GM12878 (cell line): ENCODE measurements at regions not wholly inside any gene's neighbourhood (a gene's known extent, or its start where the extent isn't known, plus 50 kb on each side); places are given as distances from the start of the nearest gene placed in this dataset.
A peak's percentile ranks its signal among the peaks of the same experiment; 100 is the strongest.
"Not testable (repeated sequence)": the region's sequence is repeated elsewhere in the genome, so short reads cannot be mapped to it uniquely, and the experiment has no call there.

Experiments
- ATAC-seq: fragments of 200-7000 bp; cut with Tn5 transposase; 3 replicates; pipeline ENCODE4 v1.9.1; 2020; ENCODE audit warnings: mild to moderate bottlenecking, moderate library complexity
- BruUV-seq: library from RNA; stranded (reverse); fragments of 400-500 nt; replicated peaks from 2 replicates; lab custom pipeline; 2021; lab: Mats Ljungman, UMichigan
- CTCF ChIA-PET: fragments of 300-600 bp; sonication (Branson Sonifier 250); formaldehyde crosslinking; extraction: SDS; loops from one replicate; lab custom pipeline; 2021; ENCODE audit warnings: inconsistent platforms; lab: Yijun Ruan, JAX
- POLR2A ChIA-PET: fragments of 350-600 bp; formaldehyde crosslinking; extraction: SDS; loops from one replicate; lab custom pipeline; 2021; ENCODE audit warnings: inconsistent platforms; lab: Charles Lee
- RAD21 ChIA-PET: fragments of 300-600 bp; sonication (Branson Sonifier 250); formaldehyde crosslinking; loops from one replicate; lab custom pipeline; 2023; ENCODE audit warnings: antibody characterized with exemption; ENCODE audit not compliant: unreplicated experiment; lab: Charles Lee
- SMC1A ChIA-PET: fragments of 300-600 bp; sonication (Branson Sonifier 250); formaldehyde crosslinking; loops from one replicate; lab custom pipeline; 2023; ENCODE audit not compliant: unreplicated experiment, uncharacterized antibody; lab: Charles Lee
- DNase-seq: peaks from one replicate; pipeline ENCODE4 v3.0.0-alpha.2; 2011; ENCODE audit warnings: low read depth, low spot score
- FAIRE-seq: peaks from 3 replicates; lab custom pipeline; 2011; peaks lifted over from hg19 to GRCh38; lab: Jason Lieb, UNC
- H2AFZ ChIP-seq: 2 replicates; pipeline ENCODE4 v1.6.0; 2011; ENCODE audit warnings: low read depth, low read length, control low read depth; ENCODE audit not compliant: control insufficient read depth
- H3K27ac ChIP-seq: 2 replicates; pipeline ENCODE4 v1.5.1; 2011; ENCODE audit warnings: control low read depth; ENCODE audit not compliant: control insufficient read depth, insufficient read depth
- H3K27me3 ChIP-seq, 2 experiments: replicated peaks in 1 of 2; 2 replicates each; pipeline versions ENCODE4 v1.6.0 to v1.6.1; 2011; ENCODE audit warnings: low read length in 1 of 2; ENCODE audit not compliant: control insufficient read depth in 2 of 2, insufficient read depth in 2 of 2
- H3K36me3 ChIP-seq, 2 experiments: 2 replicates each; pipeline ENCODE4 v1.5.1; 2011; ENCODE audit warnings: low read length in 1 of 2; ENCODE audit not compliant: control insufficient read depth in 2 of 2, insufficient read depth in 2 of 2
- H3K4me1 ChIP-seq: 2 replicates; pipeline ENCODE4 v1.6.1; 2011; ENCODE audit warnings: mild to moderate bottlenecking, low read length, moderate library complexity, mixed read lengths; ENCODE audit not compliant: control insufficient read depth, insufficient read depth
- H3K4me2 ChIP-seq: 2 replicates; pipeline ENCODE4 v1.6.0; 2011; ENCODE audit warnings: control low read depth; ENCODE audit not compliant: control insufficient read depth, insufficient read depth
- H3K4me3 ChIP-seq: fragments of 200-600 bp; sonication (generic); 2 replicates; pipeline ENCODE4 v1.5.1; 2016
- H3K79me2 ChIP-seq: 2 replicates; pipeline ENCODE4 v1.6.0; 2011; ENCODE audit warnings: low read length; ENCODE audit not compliant: control insufficient read depth, insufficient read depth
- H3K9ac ChIP-seq: 2 replicates; pipeline ENCODE4 v1.8.0; 2011; ENCODE audit warnings: low read length, control low read depth, mixed read lengths; ENCODE audit not compliant: control insufficient read depth, insufficient read depth
- H3K9me3 ChIP-seq: replicated peaks from 3 replicates; pipeline ENCODE4 v1.5.1; 2011; ENCODE audit warnings: mild to moderate bottlenecking, low read length; ENCODE audit not compliant: control insufficient read depth, insufficient read depth
- H4K20me1 ChIP-seq: 2 replicates; pipeline ENCODE4 v1.6.0; 2011; ENCODE audit not compliant: control insufficient read depth, insufficient read depth
- DPF2 ChIP-seq: fragments of 450-650 bp; IDR thresholded peaks from 2 replicates; pipeline ENCODE4 v1.6.1; 2017; ENCODE audit warnings: mild to moderate bottlenecking
- EED ChIP-seq: sonication (generic); IDR thresholded peaks from 2 replicates; pipeline ENCODE4 v1.6.1; 2016; ENCODE audit warnings: antibody characterized with exemption, low read depth
- EP300 ChIP-seq, 2 experiments: fragments of 150-350 bp in 1 of 2; IDR thresholded peaks; 2 replicates each; pipeline ENCODE4 v1.6.1; 2011 to 2012; ENCODE audit warnings: low read depth in 2 of 2, low read length in 2 of 2, borderline replicate concordance in 1 of 2, improper control_type of control experiment in 1 of 2, inconsistent platforms in 1 of 2; ENCODE audit not compliant: control insufficient read depth in 1 of 2
- IKZF2 ChIP-seq, 2 experiments: fragments of 450-650 bp; IDR thresholded peaks; 2 replicates each; pipeline ENCODE4 v1.6.1; 2017; ENCODE audit warnings: mild to moderate bottlenecking in 2 of 2, moderate library complexity in 2 of 2
- IRF4 ChIP-seq: IDR thresholded peaks from 2 replicates; pipeline ENCODE4 v1.6.1; 2011; ENCODE audit warnings: low read depth, low read length
- NFYB ChIP-seq: IDR thresholded peaks from 2 replicates; pipeline ENCODE4 v1.6.1; 2011; ENCODE audit warnings: low read depth, mild to moderate bottlenecking, low read length, improper control_type of control experiment, moderate library complexity; ENCODE audit not compliant: insufficient read depth
- PAX5 ChIP-seq: IDR thresholded peaks from 2 replicates; pipeline ENCODE4 v1.6.1; 2011; ENCODE audit warnings: low read depth, low read length, borderline replicate concordance
- RELB ChIP-seq: fragments of 450-650 bp; IDR thresholded peaks from 2 replicates; pipeline ENCODE4 v1.6.1; 2017; ENCODE audit warnings: low read depth, mild to moderate bottlenecking, moderate library complexity
- SPI1 ChIP-seq: IDR thresholded peaks from 2 replicates; pipeline ENCODE4 v1.6.1; 2011; ENCODE audit warnings: low read depth, mild to moderate bottlenecking, low read length, moderate library complexity, borderline replicate concordance; ENCODE audit not compliant: insufficient read depth
- SUZ12 ChIP-seq: fragments of 200-600 bp; sonication (generic); IDR thresholded peaks from one replicate; pipeline ENCODE4 v1.6.1; 2018; ENCODE audit warnings: antibody characterized with exemption, mild to moderate bottlenecking; ENCODE audit not compliant: unreplicated experiment
- TCF12 ChIP-seq: IDR thresholded peaks from 2 replicates; pipeline ENCODE4 v1.6.1; 2011; ENCODE audit warnings: low read depth, mild to moderate bottlenecking, low read length
- ZZZ3 ChIP-seq: IDR thresholded peaks from 2 replicates; pipeline ENCODE4 v1.6.1; 2011; ENCODE audit warnings: low read depth; ENCODE audit not compliant: control insufficient read depth, insufficient read length
- WGBS: methylation state at CpG from one replicate; pipeline ENCODE4 v1.1.6; 2016; ENCODE audit warnings: low lambda C conversion rate; ENCODE audit not compliant: insufficient replicate concordance, insufficient coverage; ENCODE audit errors: missing lambda C conversion rate; 5-methylcytosine and 5-hydroxymethylcytosine counted together
- in situ Hi-C: fragments of 300-500 bp; cut with MboI; formaldehyde crosslinking; loops from 9 replicates; pipeline ENCODE4 v1.14.3; 2018; ENCODE audit warnings: mixed read lengths
- intact Hi-C: fragments of 100-400 bp; cut with micrococcal nuclease; formaldehyde crosslinking; loops from one replicate; pipeline ENCODE4 v1.14.2; 2022; ENCODE audit not compliant: unreplicated experiment

GRCh38 chr1:58856281-58856680 is 72.4 kb upstream of the JUN start:
- H3K27ac ChIP-seq, FAIRE-seq, POLR2A ChIA-PET, H3K9me3 ChIP-seq, H4K20me1 ChIP-seq, H3K79me2 ChIP-seq, ATAC-seq, BruUV-seq, H3K4me3 ChIP-seq, H3K9ac ChIP-seq, H3K27me3 ChIP-seq, H2AFZ ChIP-seq, H3K36me3 ChIP-seq, in situ Hi-C loops, H3K4me2 ChIP-seq, DNase-seq: not testable (repeated sequence)
- 100% methylated on average over 1 of the region's 1 CpG for WGBS
- intact Hi-C loops, result loop anchor here (1.0 to 5.0 kb wide), 2 partner anchors 47 to 151 kb away; no protein-coding TSS in a partner anchor
- SMC1A ChIA-PET, result interaction anchor here (0.5 to 2.0 kb wide), 6 partner anchors 10 to 843 kb away, joined by 3 to 5 read pairs (median 3); no protein-coding TSS in a partner anchor
- RAD21 ChIA-PET, result interaction anchor here (1.1 kb wide), 1 partner anchor 156 kb away, joined by 5 read pairs; no protein-coding TSS in a partner anchor
- peaks cover 34% of the 10 kb centered on the region for H3K4me1 ChIP-seq
- CTCF ChIA-PET, result interaction anchor here (1.4 to 2.9 kb wide), 3 partner anchors 9 to 842 kb away, joined by 3 to 16 read pairs (median 6); no protein-coding TSS in a partner anchor

- ChIA-PET RAD21 (interaction anchor here (0.8 to 2.4 kb wide), 8 partner anchors 41 to 320 kb away, joined by 3 to 10 read pairs (median 4); partner anchors contain the start of gene JUN), POLR2A (interaction anchor here (0.7 to 1.6 kb wide), 4 partner anchors 45 to 840 kb away, joined by 3 to 5 read pairs (median 3); partner anchors contain the start of gene JUN), SMC1A (interaction anchor here (0.8 to 2.1 kb wide), 21 partner anchors 12 to 414 kb away, joined by 3 to 11 read pairs (median 3); no protein-coding TSS in a partner anchor), CTCF (interaction anchor here (0.6 to 1.3 kb wide), 8 partner anchors 10 to 163 kb away, joined by 3 to 6 read pairs (median 3); no protein-coding TSS in a partner anchor)
- no peak overlapping the region for H3K4me3 ChIP-seq
- no peaks in the 10 kb centered on the region for H4K20me1 ChIP-seq
- no TSS peak for BruUV-seq
- H3K4me1 ChIP-seq, result peaks cover 34% of the 10 kb centered on the region
- peak; percentile 92 for ATAC-seq
- H3K9me3 ChIP-seq, result no peaks in the 10 kb centered on the region
- in situ Hi-C loops, result no loop called here
- no peak overlapping the region for H3K9ac ChIP-seq
- intact Hi-C loops, result loop anchor here (5.0 kb wide), 1 partner anchor 149 kb away; no protein-coding TSS in a partner anchor
- H3K27ac ChIP-seq, result peak overlapping the region; percentile 27; the same call in 1 of the 2 replicates
- peak; percentile 67 for DNase-seq
- FAIRE-seq, result no peak
- H3K36me3 ChIP-seq, result no peaks in the 10 kb centered on the region
- 52% methylated on average over 3 of the region's 3 CpGs for WGBS
- H3K4me2 ChIP-seq, result peak overlapping the region; percentile 58
- H2AFZ ChIP-seq, result no peak overlapping the region
- H3K79me2 ChIP-seq, result no peaks in the 10 kb centered on the region
- H3K27me3 ChIP-seq, result no peaks in the 10 kb centered on the region
- TF ChIP-seq PAX5 (peak; percentile 39; the same call in 1 of the 2 replicates), RELB (peak; percentile 62), ZZZ3 (no peak), EP300 (IDR thresholded peaks at IDR 0.05; ENCODE audit: borderline replicate concordance in 1 of 2, control insufficient read depth in 1 of 2, low read depth in 2 of 2, low read length in 2 of 2) (peak in 1 of 2 experiments; percentile 40; a peak in 1 of 4 replicates), TCF12 (0 out of 2 replicates have a peak, but pooled peaks have one; percentile 21), IKZF2 (IDR thresholded peaks at IDR 0.05) (peak; percentile 54 to 59), NFYB (peak; percentile 62; the same call in 1 of the 2 replicates), IRF4 (peak; percentile 57), SPI1 (peak; percentile 20; the same call in 1 of the 2 replicates), DPF2 (peak; percentile 49; the same call in 1 of the 2 replicates), SUZ12 (no peak), EED (peak; percentile 75)
Observed at GRCh38 chr1:58857680-58858673, 74.1 kb upstream of the JUN start.
